ENCODE measurements at regions not wholly inside any gene's neighbourhood (a gene's known extent, or its start where the extent isn't known, plus 50 kb on each side); places are given as distances from the start of the nearest gene placed in this dataset.

DNA sequence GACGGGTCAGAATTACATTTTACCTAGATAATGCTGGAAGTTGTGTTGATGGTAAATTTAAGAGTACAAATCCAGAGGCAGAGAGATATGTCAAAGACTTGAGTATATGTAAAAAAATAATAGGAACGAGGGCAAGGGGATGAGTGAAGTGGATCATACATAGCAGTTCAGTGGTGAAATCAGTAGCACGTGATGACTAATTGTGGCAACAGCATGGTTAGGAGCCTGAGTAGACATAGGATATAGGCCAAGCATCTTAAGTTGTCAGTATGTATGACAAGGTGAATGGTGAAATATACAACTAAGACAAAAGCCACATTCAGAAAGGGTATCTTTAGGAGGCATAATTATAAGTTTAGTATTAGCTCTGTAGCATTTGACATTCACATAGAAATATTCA, 826.5 kb upstream of the PIK3C3 start:
- TF ChIP-seq CTCF (IDR thresholded peaks at IDR 0.05; ENCODE audit: low read depth, low read length, poor library complexity, severe bottlenecking) (no peak), EZH2phosphoT487 (IDR thresholded peaks at IDR 0.05; ENCODE audit: borderline replicate concordance, low read length) (no peak)

All from DOHH2 (cell line).